HG02759 (cell line): ENCODE measurements at regions not wholly inside any gene's neighbourhood (a gene's known extent, or its start where the extent isn't known, plus 50 kb on each side); places are given as distances from the start of the nearest gene placed in this dataset.

ENCODE experiments used
- ATAC-seq: cut with Tn5 transposase; IDR thresholded peaks from one replicate; pipeline ENCODE4 v1.9.1; 2021; ENCODE audit warnings: mild to moderate bottlenecking, moderate library complexity; ENCODE audit not compliant: unreplicated experiment

GRCh38 chr2:8461341-8461740 is 220.5 kb upstream of the ID2 start:
- ATAC-seq, result no peak

- ATAC-seq, result no peak
Observed at GRCh38 chr2:8462280-8462679, 219.6 kb upstream of the ID2 start.

- ATAC-seq, result no peak
Observed at GRCh38 chr2:8462899-8463648, 218.8 kb upstream of the ID2 start.

- ATAC-seq, result no peak
Observed at GRCh38 chr2:8465560-8465959, 216.3 kb upstream of the ID2 start.

- peak; percentile 64 for ATAC-seq
Observed at GRCh38 chr2:8469709-8470493, 212.0 kb upstream of the ID2 start.

GRCh38 chr2:8472545-8473323 is 209.1 kb upstream of the ID2 start:
- ATAC-seq, result peak; percentile 46

- ATAC-seq, result peak; percentile 35
Observed at GRCh38 chr2:8475349-8476031, 206.4 kb upstream of the ID2 start.

- ATAC-seq, result peak; percentile 50
Observed at GRCh38 chr2:8477552-8478470, 204.0 kb upstream of the ID2 start.

- ATAC-seq, result peak; percentile 0
Observed at GRCh38 chr2:8478471-8478793, 203.4 kb upstream of the ID2 start.

GRCh38 chr2:8479298-8479697 is 202.6 kb upstream of the ID2 start:
- ATAC-seq, result no peak

GRCh38 chr2:8480915-8481314 is 200.9 kb upstream of the ID2 start:
- no peak for ATAC-seq

GRCh38 chr2:8481463-8482009 is 200.3 kb upstream of the ID2 start:
- ATAC-seq, result peak; percentile 53

GRCh38 chr2:8482432-8482831 is 199.4 kb upstream of the ID2 start:
- ATAC-seq, result no peak

- ATAC-seq, result no peak
Observed at GRCh38 chr2:8484502-8485283, 197.2 kb upstream of the ID2 start.

- no peak for ATAC-seq
Observed at GRCh38 chr2:8485736-8486135, 196.1 kb upstream of the ID2 start.

- ATAC-seq, result no peak
Observed at GRCh38 chr2:8486141-8486540, 195.7 kb upstream of the ID2 start.

- ATAC-seq, result peak; percentile 27
Observed at GRCh38 chr2:8487461-8487932, 194.4 kb upstream of the ID2 start.

GRCh38 chr2:8488001-8488738 is 193.7 kb upstream of the ID2 start:
- ATAC-seq, result peak; percentile 92
